HEK293T (cell line): ENCODE measurements at regions not wholly inside any gene's neighbourhood (a gene's known extent, or its start where the extent isn't known, plus 50 kb on each side); places are given as distances from the start of the nearest gene placed in this dataset.

ENCODE experiments used
- CTBP1 ChIP-seq: fragments of 450-650 bp; IDR thresholded peaks from 2 replicates; pipeline ENCODE4 v1.6.1; 2016; ENCODE audit warnings: borderline replicate concordance
- ELF4 ChIP-seq: fragments of 450-650 bp; IDR thresholded peaks from 2 replicates; pipeline ENCODE4 v1.6.1; 2017; ENCODE audit warnings: antibody characterized with exemption
- FOXA1 ChIP-seq: fragments of 450-650 bp; IDR thresholded peaks from 2 replicates; pipeline ENCODE4 v1.6.1; 2016; ENCODE audit warnings: mild to moderate bottlenecking
- FOXK2 ChIP-seq: fragments of 450-650 bp; IDR thresholded peaks from 2 replicates; pipeline ENCODE4 v1.6.1; 2016; ENCODE audit warnings: mild to moderate bottlenecking
- L3MBTL2 ChIP-seq: fragments of 450-650 bp; conservative IDR thresholded peaks from 2 replicates; pipeline ENCODE4 v1.6.1; 2016; ENCODE audit warnings: mild to moderate bottlenecking
- SP1 ChIP-seq: fragments of 450-650 bp; IDR thresholded peaks from 2 replicates; pipeline ENCODE4 v1.6.1; 2017
- SUZ12 ChIP-seq: fragments of 450-650 bp; IDR thresholded peaks from 2 replicates; pipeline ENCODE4 v1.6.1; 2016; ENCODE audit warnings: mild to moderate bottlenecking
- TARDBP ChIP-seq: fragments of 450-650 bp; IDR thresholded peaks from 2 replicates; pipeline ENCODE4 v1.6.1; 2016
- ZNF384 ChIP-seq: fragments of 450-650 bp; IDR thresholded peaks from 2 replicates; pipeline ENCODE4 v1.6.1; 2016

DNA sequence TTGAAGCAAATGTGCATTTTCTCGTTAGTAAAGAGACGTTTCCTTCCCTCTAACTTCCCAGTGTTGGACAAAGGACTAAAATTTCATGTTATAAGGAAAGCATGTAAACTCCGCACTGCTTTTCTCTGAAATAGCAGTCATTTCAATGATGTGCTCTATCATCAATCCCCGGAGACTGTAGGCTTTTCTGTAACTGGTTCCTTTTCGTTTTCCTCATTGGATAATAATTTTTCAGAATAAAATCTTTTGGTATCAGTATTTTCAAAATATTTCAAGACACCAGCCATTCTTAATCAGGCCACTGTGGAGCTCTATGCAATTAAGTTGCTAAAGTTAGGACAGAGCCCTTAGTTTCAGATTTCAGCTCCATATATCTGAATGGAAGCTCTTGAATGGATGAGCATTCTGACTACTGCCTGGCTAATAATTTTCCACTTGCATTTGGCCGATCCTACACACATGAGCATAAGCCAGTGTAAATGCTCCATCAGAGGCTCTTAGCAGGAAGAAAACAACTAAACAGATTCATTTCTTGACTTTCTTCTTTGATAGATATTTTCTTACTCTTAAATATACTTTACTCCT, 157.7 kb downstream of the CHIC2 start:
- TF ChIP-seq TARDBP (no peak), CTBP1 (no peak), ZNF384 (no peak), SP1 (no peak), L3MBTL2 (no peak), ELF4 (no peak), FOXK2 (no peak), FOXA1 (no peak), SUZ12 (no peak)
